Stimulated activated CD8-positive, alpha-beta memory T cell treated with anti-CD3 and anti-CD28 coated beads, Interleukin-2, amount 100 ng/mL, for 1 hour (primary cell): ENCODE measurements at regions not wholly inside any gene's neighbourhood (a gene's known extent, or its start where the extent isn't known, plus 50 kb on each side); places are given as distances from the start of the nearest gene placed in this dataset.

Source experiments
- DNase-seq, 2 donors: peaks; one replicate each; pipeline ENCODE4 v3.0.0-alpha.2; 2020; ENCODE audit warnings: low read depth in 2 of 2

DNA sequence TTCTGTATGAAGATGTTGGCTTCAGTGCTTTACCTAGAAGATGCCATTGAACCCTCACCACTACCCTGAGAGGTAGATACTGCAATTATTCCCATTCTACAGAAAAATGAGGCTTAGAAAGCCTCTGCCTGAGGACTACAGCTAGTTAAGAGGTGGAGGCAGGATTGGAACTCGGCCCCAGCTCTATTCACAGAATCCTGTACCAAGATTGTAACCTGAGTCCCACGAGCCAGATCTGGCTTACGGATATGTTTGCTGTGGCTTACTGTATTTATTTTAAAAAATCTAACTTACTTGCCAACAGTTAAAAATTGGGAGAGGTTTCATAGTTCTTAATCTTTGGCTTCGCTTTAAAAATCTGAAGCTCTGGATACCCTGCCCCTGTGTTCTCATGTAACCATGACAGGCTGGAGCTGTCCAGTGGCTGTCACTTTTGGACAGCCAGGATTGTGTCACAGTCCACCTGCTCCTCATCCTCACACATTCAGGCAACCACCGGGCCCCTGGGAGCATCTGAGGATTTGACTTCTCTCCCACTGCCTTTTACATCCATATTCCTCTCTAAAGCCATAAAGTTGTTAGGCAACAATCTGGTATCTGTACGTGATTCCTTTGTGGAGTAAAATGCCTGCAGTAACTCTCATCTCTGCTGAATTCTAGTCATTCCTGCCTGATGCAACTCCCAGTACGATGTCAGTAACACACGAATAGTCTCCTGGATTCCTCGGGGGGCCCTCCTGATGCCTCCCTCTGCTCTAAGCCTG is 160.8 kb upstream of the SERP2 start:
- DNase-seq, result no peak

DNA sequence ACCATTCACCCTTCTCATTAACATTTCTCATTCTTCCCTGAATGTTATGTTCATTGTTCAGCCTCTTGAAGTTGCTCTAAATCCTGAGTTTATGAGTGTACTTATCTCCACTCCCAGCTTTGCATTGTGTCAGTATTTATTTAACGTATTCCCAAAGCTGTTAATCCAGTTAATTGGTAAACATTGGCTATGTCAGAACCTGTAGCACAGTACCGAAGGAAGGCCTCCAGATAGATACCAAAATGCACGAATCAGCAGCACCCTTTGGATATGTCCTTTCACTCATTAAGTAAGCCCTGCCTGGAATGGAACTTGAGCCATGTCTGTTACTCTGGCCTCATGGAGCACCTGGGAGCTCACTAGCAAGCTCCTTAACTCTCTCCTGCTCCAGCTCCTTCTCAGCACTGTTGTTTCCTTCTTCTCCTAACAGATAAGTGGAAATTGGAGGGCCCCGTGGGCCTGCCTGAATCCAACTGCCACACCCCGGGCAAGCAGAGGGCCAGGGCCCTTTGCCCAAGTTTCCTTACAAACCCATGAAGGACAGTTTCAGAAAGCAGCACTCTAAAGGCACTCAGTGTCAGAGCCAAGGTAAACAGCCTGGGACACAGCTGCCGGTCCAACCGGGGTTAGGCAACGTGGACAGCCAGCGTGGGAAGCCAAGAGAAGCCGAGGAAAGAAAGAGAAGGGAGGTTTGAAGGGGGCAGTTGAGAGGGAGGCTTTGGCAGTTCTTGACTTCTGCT is 155.0 kb upstream of the SERP2 start:
- no peak for DNase-seq

DNA sequence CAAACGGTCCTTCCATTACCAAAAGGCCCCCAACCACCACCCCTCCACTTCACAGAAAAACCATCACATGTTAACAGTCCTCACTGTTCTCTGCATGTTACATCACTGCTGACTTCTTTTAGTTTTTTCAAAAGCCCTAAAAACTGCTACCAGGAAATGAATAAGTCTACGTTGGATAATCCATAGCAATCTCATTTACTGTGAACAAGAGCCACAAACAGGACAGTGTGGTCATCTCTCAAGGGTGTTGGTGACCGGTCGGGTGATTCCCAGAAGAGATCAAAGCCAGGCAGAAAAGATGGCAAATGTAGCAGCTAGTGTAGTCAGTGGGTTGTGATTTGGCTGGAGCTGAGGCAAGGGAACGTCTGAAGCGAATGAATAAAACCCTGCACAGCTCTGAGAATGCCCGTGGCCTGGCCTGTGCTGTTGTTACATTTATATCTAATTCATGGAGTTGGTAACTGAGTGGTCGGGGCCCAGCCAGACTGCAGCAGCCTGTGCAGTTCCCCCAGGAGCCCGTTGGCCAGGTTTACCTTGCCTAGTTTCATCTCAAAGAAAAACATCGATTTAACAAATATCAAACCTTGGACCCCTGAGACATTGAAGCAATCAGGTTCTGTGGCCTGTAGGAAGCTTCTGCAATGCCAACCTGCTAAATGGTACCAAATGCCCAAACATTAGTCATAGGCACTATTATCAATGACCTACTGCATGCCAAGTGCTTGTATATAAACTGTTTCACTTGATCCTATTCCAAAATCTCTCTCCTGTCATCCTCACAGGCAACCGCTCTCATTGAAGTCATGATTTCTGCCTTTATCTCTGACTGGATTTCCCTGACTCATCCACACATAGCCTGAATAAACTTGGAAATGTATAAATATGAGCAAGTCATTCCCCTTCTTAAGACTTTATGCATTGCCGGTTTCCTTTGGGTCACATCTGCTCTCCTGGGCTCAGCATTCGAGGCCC is 153.8 kb upstream of the SERP2 start:
- DNase-seq, result no peak

DNA sequence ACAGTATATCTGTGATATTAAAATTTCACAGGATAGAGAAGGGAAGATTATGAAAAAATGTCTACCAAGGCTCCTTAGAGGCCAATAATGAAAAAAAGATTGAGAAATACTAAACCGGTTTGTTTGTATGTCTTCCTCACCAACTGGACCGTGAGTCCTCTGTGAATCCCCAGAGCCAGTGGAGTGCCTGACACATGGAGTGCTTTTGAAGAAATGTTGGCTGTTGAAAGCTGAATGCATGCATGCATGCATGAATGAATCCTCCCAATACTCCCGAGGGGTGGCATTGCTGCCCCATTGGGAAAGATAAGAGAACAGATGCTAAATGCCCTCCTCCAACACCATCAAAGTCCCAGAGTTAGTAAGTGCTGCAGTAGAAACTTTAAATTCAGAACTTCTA is 152.7 kb upstream of the SERP2 start:
- no peak for DNase-seq

GRCh38 chr13:44221657-44222056 is 152.0 kb upstream of the SERP2 start:
- DNase-seq, result no peak

- DNase-seq, result no peak
These were observed 149.7 kb upstream of the SERP2 start for GRCh38 chr13:44223770-44224444.

- no peak for DNase-seq
These were observed 149.0 kb upstream of the SERP2 start for GRCh38 chr13:44224450-44225149.

DNA sequence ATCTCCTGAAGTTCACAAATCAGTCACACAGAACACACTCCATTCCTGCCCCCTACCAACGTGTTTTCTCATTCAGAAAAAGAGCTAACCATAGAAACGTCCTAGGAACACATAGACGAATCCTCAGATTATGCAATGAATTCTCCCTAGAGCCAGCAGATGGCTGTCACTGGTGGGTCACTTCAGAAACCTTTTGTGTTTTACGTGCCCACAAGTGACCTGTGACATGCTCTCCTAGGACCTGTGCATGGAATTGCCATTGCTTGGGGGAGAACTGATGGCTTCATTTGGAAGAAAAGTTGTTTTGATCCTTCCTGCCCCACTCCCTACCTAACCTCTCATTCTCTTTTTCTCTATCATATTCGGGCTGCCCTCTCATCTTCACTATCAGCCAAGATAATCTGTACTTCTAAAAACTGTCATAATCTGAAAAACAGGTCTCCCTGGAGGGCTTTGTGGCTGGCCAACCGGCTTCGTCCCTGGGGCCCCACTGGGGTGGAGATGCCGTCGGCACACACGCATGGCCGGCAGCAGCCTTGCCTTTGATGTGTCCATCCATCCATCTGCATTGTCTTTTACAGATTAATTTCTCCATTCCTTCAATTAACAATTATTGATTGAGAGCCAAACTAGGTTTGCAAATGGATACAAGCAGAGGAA is 144.1 kb upstream of the SERP2 start:
- DNase-seq, result no peak

GRCh38 chr13:44230071-44230470 is 143.6 kb upstream of the SERP2 start:
- DNase-seq, result no peak

- no peak for DNase-seq
These were observed 142.9 kb upstream of the SERP2 start for GRCh38 chr13:44230736-44231135.

DNA sequence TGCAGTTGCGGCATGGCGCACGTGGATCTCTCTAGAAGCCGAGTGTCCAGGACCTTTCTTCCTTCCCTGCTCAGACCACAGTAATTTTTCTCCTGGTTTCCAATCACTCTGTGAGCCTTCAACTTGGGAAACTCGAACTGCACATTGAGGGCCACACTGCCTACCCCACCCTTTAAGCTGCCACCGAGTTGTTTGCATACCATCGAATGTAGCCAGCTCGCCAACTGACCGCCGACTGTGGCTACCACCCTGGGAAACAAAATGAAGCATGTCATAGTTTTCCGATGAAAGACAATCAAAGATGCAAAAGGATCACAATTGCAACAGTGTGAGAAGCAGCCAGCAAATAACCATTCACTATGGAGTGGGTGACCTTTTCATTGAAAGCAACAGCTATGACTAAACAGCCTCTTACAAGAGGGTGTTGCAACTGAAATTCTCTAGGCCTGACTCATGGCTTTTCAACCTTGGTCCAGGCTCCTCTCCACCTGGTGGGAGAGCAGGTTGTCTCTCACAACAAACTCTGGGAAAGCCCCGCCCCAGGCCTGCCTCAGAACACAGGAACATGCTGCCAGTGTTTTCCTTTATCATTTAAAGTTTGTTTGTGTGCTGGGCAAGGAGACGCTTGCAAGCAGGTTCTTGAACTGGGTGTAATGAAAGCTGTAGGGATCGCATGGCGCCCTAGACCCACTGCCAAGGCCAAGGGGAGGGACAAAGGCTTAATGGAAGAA is 141.7 kb upstream of the SERP2 start:
- DNase-seq, result no peak

GRCh38 chr13:44232774-44233173 is 140.8 kb upstream of the SERP2 start:
- no peak for DNase-seq

GRCh38 chr13:44234566-44234965 is 139.1 kb upstream of the SERP2 start:
- DNase-seq, result no peak

DNA sequence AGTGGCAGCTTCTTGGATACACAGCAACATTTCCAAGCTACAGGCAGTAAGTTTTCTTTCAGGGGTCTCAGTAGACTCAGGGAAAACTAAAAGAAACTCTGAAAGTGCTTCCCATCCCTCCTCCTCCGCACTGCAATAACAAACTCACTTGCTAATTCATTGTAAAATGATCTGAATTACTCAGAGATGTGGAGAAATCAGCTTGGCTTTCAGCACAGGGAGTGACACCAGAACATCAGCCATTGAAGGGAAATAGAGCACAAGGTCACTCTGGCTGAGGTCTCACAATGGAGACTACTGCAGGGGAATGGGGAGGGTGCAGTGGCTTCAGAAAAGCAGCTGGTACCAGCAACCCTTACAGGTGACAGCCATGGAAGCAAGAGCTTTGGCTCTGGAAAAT is 137.3 kb upstream of the SERP2 start:
- no peak for DNase-seq

DNA sequence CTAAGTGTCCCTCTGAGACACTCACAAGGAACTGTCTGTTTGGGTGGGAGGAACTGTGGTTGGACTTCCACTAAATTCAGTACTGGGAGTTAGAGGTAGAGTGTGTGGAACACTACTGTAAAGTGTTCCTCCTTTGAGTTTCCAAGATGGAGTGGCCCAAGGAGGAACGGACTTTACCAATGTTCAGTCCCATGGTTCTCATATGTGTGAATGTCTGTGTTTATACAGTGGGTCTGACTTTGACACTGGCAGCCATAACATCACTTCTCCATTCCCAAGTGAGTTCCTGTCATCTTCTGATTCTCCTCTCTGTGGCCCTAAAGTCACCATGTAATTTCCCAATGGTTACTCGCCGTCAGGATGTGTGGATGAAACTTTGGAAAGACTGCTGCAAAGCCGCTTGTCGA is 136.8 kb upstream of the SERP2 start:
- DNase-seq, result no peak

DNA sequence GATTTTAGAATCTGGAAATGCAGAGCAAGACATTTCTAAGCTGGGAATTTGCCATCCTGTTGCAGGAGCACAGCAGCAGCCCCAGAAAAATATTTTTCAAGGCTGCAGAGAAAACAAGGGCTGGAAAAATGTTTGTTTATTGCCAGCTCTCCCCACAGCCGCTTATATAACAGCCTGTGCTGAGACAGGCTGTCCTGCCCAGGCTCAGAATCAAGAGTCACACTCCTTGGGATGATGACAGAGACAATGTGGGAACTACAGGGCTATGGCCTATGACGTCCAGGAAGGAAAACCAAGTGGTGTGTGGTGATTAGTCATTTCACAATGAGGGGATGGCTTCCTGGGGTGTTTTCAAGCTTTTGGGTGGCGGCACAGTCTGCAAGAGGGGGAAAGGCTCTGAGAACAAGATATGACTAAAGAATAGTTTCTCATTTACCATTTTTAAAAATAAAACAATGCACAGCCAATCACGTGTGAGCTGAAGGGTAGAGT is 136.3 kb upstream of the SERP2 start:
- no peak for DNase-seq

- no peak for DNase-seq
These were observed 135.7 kb upstream of the SERP2 start for GRCh38 chr13:44237881-44238421.

GRCh38 chr13:44240611-44241145 is 132.9 kb upstream of the SERP2 start:
- no peak for DNase-seq

GRCh38 chr13:44241638-44242037 is 132.0 kb upstream of the SERP2 start:
- no peak for DNase-seq
